GM18526 (cell line): ENCODE measurements at regions not wholly inside any gene's neighbourhood (a gene's known extent, or its start where the extent isn't known, plus 50 kb on each side); places are given as distances from the start of the nearest gene placed in this dataset.

Source experiments
- POLR2A ChIP-seq: IDR thresholded peaks from 3 replicates; pipeline ENCODE4 v1.6.1; 2011; ENCODE audit not compliant: insufficient read length; ENCODE audit errors: extremely low read depth

GRCh38 chr5:91315701-91316100 is 67.4 kb downstream of the ARRDC3 start:
- no peak for TF ChIP-seq POLR2A

- TF ChIP-seq POLR2A, result no peak
Observed at GRCh38 chr5:91313757-91314673, 69.1 kb downstream of the ARRDC3 start.

GRCh38 chr5:91312698-91313097 is 70.4 kb downstream of the ARRDC3 start:
- TF ChIP-seq POLR2A, result no peak

GRCh38 chr5:91311697-91312501 is 71.2 kb downstream of the ARRDC3 start:
- TF ChIP-seq POLR2A, result no peak

- TF ChIP-seq POLR2A, result no peak
Observed at GRCh38 chr5:91311168-91311696, 71.9 kb downstream of the ARRDC3 start.

GRCh38 chr5:91307048-91307447 is 76.1 kb downstream of the ARRDC3 start:
- no peak for TF ChIP-seq POLR2A

GRCh38 chr5:91306497-91306896 is 76.6 kb downstream of the ARRDC3 start:
- no peak for TF ChIP-seq POLR2A

- TF ChIP-seq POLR2A, result no peak
Observed at GRCh38 chr5:91305640-91306039, 77.5 kb downstream of the ARRDC3 start.

GRCh38 chr5:91302958-91303357 is 80.2 kb downstream of the ARRDC3 start:
- TF ChIP-seq POLR2A, result no peak

GRCh38 chr5:91302305-91302704 is 80.8 kb downstream of the ARRDC3 start:
- TF ChIP-seq POLR2A, result no peak

GRCh38 chr5:91301106-91301846 is 81.8 kb downstream of the ARRDC3 start:
- no peak for TF ChIP-seq POLR2A

- TF ChIP-seq POLR2A, result no peak
Observed at GRCh38 chr5:91297994-91298393, 85.1 kb downstream of the ARRDC3 start.

GRCh38 chr5:91296674-91297143 is 86.4 kb downstream of the ARRDC3 start:
- TF ChIP-seq POLR2A, result no peak

GRCh38 chr5:91293131-91293530 is 90.0 kb downstream of the ARRDC3 start:
- TF ChIP-seq POLR2A, result no peak
